Activated CD4-positive, alpha-beta T cell treated with anti-CD3 and anti-CD28 coated beads, Interleukin-2, amount 50 U/mL, for 48 hours (primary cell): ENCODE measurements at regions not wholly inside any gene's neighbourhood (a gene's known extent, or its start where the extent isn't known, plus 50 kb on each side); places are given as distances from the start of the nearest gene placed in this dataset.

ENCODE experiments used
- DNase-seq, 2 experiments: peaks; one replicate each; pipeline ENCODE4 v3.0.0-alpha.2; 2020

GRCh38 chr10:43802988-43803696 lies 154.5 kb upstream of the ZNF32 start:
- no peak for DNase-seq

DNA sequence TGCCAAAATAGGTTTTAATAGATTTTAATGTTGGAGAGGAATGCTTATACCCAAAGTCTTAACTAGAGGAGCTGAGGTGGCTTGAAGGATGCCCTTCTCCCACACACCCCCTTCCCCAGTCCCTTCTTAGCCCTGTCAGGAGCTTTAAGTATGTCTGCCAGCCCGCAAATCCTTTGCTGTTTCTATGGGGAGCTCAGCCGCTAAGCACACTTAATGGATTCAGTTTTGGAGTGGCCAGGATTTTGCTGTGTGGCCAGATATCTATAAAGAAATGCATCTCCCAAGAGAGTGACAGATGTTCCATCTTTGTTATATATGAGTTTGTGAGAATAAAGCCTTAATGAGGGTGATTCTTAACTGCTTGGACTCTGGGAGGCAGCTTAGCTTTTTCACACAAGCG lies 152.9 kb upstream of the ZNF32 start:
- no peak for DNase-seq

- DNase-seq: no peak
Observed at GRCh38 chr10:43801140-43801539, 152.5 kb upstream of the ZNF32 start.

DNA sequence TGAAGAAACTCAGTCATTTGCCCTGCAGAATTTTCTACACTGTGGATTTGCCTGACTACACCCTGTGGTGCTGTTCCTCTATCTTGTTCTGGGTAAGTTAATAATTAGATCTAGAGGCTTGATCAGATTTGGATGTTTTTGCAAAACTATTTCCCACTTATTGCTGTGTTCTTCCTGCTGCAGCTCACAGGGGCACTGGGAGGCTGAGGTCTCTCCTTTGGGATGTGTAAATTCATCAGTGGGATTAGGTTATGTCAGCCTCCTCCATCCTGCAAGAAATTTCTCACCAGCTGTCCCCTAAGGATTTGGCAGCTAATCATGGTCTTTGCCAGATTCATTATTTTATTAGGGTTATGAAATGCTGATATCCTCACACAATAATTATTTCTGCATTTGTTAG lies 148.1 kb upstream of the ZNF32 start:
- DNase-seq: no peak

DNA sequence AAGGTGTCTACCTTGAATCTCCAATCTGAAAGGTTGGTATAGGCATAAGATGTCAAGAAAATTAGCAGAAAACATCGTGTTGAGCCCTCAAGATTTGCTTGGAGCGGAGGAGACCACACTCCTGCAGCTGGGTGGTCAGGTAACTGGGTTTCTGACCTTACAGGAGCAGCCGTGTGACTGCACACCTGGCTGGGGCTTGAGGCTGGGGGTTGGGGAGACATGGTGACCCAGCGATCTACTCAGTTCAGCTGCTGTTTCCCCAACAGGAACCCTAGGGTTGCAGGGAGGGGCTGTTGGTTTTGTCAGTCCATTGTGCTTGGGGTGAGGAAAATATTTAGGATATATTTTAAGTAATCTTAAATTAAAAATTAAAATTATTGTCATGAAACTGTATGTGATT lies 147.0 kb upstream of the ZNF32 start:
- DNase-seq: no peak

- no peak for DNase-seq
Observed at GRCh38 chr10:43795093-43795492, 146.4 kb upstream of the ZNF32 start.

- no peak for DNase-seq
Observed at GRCh38 chr10:43794181-43794815, 145.6 kb upstream of the ZNF32 start.

- no peak for DNase-seq
Observed at GRCh38 chr10:43793704-43794103, 145.0 kb upstream of the ZNF32 start.

- DNase-seq: no peak
Observed at GRCh38 chr10:43790147-43790546, 141.5 kb upstream of the ZNF32 start.

GRCh38 chr10:43785252-43785651 lies 136.6 kb upstream of the ZNF32 start:
- no peak for DNase-seq

DNA sequence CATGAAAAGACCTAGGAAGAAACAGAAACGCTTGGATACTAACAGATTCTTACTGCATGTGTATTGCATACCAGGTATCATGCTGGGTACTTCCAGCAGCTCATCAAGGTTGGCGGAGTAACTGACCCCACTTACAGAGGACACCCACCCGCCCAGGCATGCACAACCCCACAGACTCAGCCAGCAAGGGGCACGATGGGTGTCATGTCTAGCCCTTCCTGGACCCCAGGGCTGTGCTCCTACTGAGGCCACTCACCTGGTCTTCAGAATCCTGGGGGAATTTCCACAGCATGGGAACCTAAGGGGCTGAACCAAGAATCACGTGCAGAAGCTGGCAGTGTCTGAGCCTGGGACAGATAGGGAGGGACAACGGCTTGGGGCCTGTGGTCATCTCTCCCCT lies 134.1 kb upstream of the ZNF32 start:
- no peak for DNase-seq

DNA sequence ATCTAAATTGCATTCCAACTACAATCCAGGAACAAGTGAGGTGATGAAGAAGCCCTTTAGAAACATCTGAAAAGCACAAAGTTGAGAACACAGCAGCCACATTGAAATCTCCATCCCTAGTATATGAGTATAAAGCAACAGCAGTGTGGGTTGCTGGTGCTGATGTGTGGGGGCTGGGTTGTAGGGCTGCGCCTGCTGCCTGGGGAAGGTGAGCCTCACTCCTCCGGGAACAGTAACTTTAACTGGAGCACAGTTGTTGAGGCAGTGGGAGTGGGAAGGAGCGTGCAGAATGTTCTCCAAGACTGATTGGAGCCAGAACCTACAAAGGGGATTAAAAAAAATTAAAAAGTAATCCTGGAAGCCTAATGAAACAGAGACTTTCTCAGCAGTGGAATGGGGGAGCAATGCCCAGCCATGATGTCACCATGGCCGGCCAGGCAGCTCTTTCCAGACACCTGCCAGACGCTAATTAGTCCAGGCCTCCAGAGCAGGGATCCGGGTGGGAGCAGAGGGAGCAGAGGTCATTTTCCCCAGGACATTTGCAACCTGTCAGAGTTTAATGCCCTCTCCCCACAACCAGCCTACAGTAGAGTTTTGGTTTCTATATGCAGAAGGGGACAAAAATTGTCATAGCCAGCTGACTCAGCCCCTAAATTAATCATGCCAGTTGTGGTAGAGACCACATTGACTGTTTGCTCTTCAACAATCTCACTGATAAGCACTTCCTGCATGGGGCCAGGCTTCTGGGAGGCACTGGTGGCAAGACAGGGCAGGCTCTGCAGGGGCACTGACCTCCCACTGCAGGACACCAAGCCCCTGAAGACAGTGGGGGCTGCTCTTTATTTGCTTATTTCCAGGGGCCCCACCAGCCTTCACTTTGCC lies 133.0 kb upstream of the ZNF32 start:
- DNase-seq: peak; percentile 28 to 53

- no peak for DNase-seq
Observed at GRCh38 chr10:43778571-43778970, 129.9 kb upstream of the ZNF32 start.

DNA sequence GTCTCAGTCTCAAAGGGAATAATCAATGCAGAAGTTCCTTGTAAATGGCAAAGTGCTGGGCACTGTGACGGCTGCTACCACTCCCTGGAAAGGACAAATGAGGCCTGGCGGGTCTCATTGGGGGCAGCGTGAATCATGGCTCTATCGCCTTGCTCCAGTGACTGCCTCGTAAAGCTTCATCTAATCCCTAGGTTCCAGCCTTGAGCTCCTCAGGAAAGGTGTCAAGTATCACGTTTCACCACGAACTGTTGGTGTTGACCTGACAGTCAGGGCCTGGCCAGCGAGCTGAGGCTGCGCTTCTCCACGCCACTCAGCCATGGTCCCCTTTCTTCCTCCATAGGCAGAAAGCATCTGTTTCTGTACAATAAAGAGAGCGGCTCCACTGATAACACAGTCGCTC lies 126.7 kb upstream of the ZNF32 start:
- DNase-seq: no peak

DNA sequence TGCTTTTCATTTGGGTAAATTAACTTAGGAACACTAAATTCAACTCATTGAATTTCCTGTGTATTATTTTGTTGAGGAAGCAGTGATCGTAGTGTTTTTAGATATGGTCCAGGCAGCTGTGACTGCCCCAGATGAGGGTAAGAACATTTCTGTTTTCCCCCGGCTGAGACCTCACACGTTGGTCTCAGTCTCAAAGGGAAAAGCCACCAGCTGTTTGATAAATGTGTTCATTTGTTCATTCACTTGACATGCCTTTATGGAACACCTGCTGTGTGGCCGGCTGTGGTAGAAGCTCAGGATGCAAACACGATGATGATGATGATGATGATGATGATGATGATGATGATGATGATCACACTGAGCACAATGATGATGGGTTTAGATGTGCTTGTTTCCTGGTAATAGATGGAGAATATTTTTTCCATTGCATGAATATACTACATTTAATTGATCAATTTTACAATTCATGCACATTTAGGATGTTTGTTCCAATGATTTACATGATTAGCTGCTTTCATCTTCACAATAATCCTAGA lies 125.6 kb upstream of the ZNF32 start:
- no peak for DNase-seq

GRCh38 chr10:43773736-43774135 lies 125.1 kb upstream of the ZNF32 start:
- no peak for DNase-seq

- DNase-seq: no peak
Observed at GRCh38 chr10:43772171-43772570, 123.5 kb upstream of the ZNF32 start.

DNA sequence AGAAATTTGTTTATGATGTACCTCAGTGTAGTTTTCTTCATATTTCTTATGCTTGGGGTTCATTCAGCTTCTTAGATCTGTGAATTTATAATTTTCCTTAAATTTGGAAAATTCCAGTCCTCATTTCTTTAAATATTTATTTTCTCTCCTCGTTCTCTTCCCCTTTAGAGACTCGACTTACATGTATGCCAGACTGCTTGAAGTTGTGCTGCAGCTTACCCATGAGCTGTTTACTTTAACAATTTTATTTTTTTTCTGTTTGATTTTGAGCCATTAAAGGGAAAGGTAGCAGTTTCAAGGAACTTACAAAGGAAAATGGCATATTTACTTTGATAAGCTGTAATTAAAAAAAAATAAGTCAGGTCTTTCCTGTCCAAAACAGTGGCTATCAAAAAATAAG lies 123.0 kb upstream of the ZNF32 start:
- no peak for DNase-seq

- DNase-seq: no peak
Observed at GRCh38 chr10:43765516-43765915, 116.8 kb upstream of the ZNF32 start.

DNA sequence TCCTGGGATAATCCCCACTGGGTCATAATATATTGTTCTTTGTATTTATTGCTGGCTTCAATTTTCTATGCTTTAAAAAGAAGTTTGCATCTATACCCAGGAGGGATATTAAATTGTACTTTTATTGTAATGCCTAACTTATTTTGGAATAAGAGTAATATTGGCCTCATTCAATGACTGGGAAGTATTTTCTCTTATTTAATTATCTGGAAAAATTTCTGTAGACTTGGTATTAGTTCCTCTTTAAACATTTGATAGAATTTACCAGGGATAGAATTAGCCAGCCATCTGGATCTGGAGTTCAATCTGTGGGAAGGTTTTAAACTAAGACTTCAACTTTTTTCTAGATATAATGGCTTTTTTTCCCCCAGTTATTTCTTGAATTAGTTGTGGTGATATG lies 115.2 kb upstream of the ZNF32 start:
- DNase-seq: no peak

DNA sequence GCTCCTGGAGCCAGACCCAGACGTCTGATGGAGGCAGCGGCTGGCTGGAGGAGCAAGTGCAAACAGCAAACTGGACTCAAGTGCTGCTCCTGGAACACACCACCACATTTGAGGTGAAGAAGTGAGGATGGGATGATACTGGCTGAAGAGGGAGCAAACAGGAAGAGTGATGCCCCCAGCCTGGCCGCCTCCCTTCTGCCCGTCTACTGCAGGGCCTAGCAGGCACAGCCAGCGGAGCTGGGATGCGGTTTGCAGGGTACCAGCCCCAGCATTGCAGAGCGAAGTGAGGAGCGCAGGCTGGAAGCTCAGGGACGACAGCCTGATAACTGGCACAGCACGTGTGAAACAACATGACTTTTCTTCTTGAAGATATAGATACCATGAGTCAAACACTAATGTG lies 111.8 kb upstream of the ZNF32 start:
- DNase-seq: no peak

DNA sequence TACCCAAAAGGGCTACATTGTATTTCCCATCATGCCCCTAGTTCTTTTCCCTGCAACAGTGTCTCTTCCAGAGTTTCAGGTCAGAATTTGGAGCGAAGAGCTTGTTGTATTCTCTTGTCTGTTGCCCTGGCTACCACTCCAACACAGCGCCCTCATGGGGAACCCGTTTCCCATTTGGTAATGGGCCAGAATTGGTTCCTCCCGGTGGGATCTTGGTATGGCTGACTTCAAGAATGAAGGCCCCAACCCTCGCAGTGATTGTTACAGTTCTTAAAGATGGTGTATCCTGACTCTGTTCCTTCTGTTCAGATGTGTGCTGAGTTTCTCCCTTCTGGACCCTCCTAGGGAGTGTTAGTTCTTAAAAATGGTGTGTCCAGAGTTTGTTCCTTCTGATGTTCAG lies 110.5 kb upstream of the ZNF32 start:
- no peak for DNase-seq

DNA sequence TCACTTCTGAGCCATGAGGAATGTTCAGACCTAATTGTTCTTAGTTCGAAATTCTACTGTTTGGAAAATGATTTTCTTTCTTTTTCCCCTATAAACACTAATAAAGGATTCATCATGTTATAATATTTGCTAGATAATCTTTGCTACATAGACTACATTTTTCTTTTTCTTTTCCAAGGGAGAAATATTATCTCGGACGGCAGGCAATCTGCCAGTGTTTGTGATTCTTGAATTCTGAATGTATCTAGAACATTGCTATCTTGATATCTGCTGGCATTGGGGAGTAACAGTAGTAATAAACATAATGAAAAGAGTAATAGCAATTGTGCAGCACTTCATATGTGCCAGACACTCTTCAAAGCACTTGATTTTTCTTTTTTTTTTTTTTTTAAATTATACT lies 107.7 kb upstream of the ZNF32 start:
- no peak for DNase-seq
